ENCODE measurements at regions not wholly inside any gene's neighbourhood (a gene's known extent, or its start where the extent isn't known, plus 50 kb on each side); places are given as distances from the start of the nearest gene placed in this dataset.

- TF ChIP-seq SUZ12 (IDR thresholded peaks at IDR 0.05) (no peak), FOXA1 (IDR thresholded peaks at IDR 0.05) (no peak), LEF1 (IDR thresholded peaks at IDR 0.05; ENCODE audit: borderline replicate concordance) (no peak), SP1 (IDR thresholded peaks at IDR 0.05) (no peak), PKNOX1 (IDR thresholded peaks at IDR 0.05) (no peak), BHLHE40 (IDR thresholded peaks at IDR 0.05; ENCODE audit: borderline replicate concordance) (no peak), CTBP1 (IDR thresholded peaks at IDR 0.05; ENCODE audit: borderline replicate concordance) (no peak), NFRKB (IDR thresholded peaks at IDR 0.05) (no peak), ELF4 (IDR thresholded peaks at IDR 0.05) (no peak), TARDBP (IDR thresholded peaks at IDR 0.05) (no peak), HDGF (IDR thresholded peaks at IDR 0.05; ENCODE audit: borderline replicate concordance) (no peak), L3MBTL2 (conservative IDR thresholded peaks at IDR 0.05) (no peak)
Observed at GRCh38 chr12:18825138-18825537, 87.2 kb downstream of the CAPZA3 start.

Data from HEK293T (cell line).